SJCRH30 (cell line): ENCODE measurements at regions not wholly inside any gene's neighbourhood (a gene's known extent, or its start where the extent isn't known, plus 50 kb on each side); places are given as distances from the start of the nearest gene placed in this dataset.
A peak's percentile ranks its signal among the peaks of the same experiment; 100 is the strongest.

ENCODE experiments used
- DNase-seq, 2 experiments: peaks; one replicate each; pipeline ENCODE4 v3.0.0-alpha.2; 2015 to 2020
- H3K27ac ChIP-seq: fragments of 250-450 bp; sonication (Bioruptor Pico); 2 replicates; pipeline ENCODE4 v1.5.1; 2020; ENCODE audit warnings: mild to moderate bottlenecking, moderate library complexity
- H3K27me3 ChIP-seq: fragments of 250-450 bp; sonication (Bioruptor Pico); 2 replicates; pipeline ENCODE4 v1.5.1; 2020; ENCODE audit warnings: mild to moderate bottlenecking, moderate library complexity
- H3K36me3 ChIP-seq: fragments of 250-450 bp; sonication (Bioruptor Pico); 2 replicates; pipeline ENCODE4 v1.5.1; 2020; ENCODE audit warnings: mild to moderate bottlenecking, moderate library complexity
- H3K4me1 ChIP-seq: fragments of 250-450 bp; sonication (Bioruptor Pico); 2 replicates; pipeline ENCODE4 v1.5.1; 2020; ENCODE audit warnings: mild to moderate bottlenecking, moderate library complexity
- H3K4me3 ChIP-seq: fragments of 250-450 bp; sonication (Bioruptor Pico); 2 replicates; pipeline ENCODE4 v1.5.1; 2020; ENCODE audit warnings: mild to moderate bottlenecking, moderate library complexity
- H3K9me3 ChIP-seq: fragments of 250-450 bp; sonication (Bioruptor Pico); replicated peaks from 2 replicates; pipeline ENCODE4 v1.5.1; 2020; ENCODE audit warnings: mild to moderate bottlenecking, moderate library complexity

DNA sequence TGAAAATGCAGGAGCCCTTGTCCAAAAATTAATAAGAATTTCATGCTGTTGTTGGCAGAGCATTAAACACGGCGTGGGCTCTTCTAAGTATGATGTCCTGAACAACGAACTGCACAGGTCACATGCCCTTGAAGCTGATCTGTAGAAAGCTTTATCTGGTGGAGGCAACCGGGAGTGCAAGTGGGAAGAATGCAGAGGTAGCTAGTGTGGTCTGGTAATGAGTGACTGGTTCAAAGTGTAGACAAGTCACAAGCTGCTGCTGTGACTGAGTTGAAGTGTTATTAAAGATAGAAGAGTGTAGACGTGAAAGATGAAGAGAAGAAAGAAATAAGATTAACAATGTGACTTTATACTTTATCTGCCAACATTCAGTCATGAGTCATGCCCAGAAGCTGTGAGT, 361.9 kb downstream of the TTLL7 start:
- no peaks in the 10 kb centered on the region; the same call in 1 of the 2 replicates for H3K9me3 ChIP-seq
- DNase-seq: no peak
- H3K4me3 ChIP-seq: no peak overlapping the region
- H3K36me3 ChIP-seq: no peaks in the 10 kb centered on the region
- H3K4me1 ChIP-seq: peaks cover 22% of the 10 kb centered on the region
- no peak overlapping the region for H3K27ac ChIP-seq
- H3K27me3 ChIP-seq: no peaks in the 10 kb centered on the region

DNA sequence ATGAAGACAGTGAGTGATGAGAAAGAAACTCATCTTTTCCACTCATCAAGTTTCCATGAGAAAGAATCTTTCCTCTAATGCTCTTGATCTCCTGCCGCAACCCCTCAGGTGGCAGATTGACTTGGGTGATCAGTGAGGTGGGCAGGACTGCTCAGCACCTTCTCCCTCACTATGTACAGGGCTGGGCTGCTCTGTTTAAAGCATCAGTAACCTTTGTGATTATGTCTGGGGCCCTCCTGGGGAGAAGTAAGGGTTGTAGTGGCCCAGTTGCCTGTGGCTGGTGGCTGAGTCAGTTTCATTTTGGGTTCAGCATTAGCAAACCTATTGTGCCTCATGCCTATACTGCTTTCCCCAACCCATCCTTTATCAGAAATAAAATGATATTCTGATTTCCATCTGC, 366.0 kb downstream of the TTLL7 start:
- Histone ChIP-seq H3K4me1 (no peaks in the 10 kb centered on the region), H3K4me3 (no peak overlapping the region), H3K36me3 (no peaks in the 10 kb centered on the region), H3K9me3 (no peaks in the 10 kb centered on the region; the same call in 1 of the 2 replicates), H3K27me3 (no peaks in the 10 kb centered on the region), H3K27ac (no peak overlapping the region)
- DNase-seq: no peak

DNA sequence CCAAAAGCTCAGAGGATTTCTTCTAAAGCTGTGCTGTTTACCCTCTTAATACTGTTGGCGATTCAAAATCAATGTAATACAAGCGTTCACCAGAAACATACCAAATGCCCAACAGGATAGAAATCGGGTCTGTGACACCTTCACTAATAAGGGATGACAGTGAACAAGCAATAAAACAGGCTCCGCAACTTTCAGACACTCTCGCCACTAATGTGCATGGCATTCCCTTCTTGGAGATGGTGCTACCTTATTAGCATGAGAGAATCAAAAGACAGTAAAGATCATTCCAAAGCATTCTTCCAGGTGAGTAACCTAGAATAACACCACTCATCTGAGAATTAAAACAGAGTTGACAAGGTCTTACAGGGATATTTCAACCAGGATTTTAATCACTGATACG, 367.1 kb downstream of the TTLL7 start:
- H3K27me3 ChIP-seq: no peaks in the 10 kb centered on the region
- DNase-seq: no peak
- H3K36me3 ChIP-seq: no peaks in the 10 kb centered on the region
- no peak overlapping the region for H3K27ac ChIP-seq
- H3K9me3 ChIP-seq: no peaks in the 10 kb centered on the region; the same call in 1 of the 2 replicates
- H3K4me1 ChIP-seq: peaks cover 5% of the 10 kb centered on the region; the same call in 1 of the 2 replicates
- H3K4me3 ChIP-seq: no peak overlapping the region

DNA sequence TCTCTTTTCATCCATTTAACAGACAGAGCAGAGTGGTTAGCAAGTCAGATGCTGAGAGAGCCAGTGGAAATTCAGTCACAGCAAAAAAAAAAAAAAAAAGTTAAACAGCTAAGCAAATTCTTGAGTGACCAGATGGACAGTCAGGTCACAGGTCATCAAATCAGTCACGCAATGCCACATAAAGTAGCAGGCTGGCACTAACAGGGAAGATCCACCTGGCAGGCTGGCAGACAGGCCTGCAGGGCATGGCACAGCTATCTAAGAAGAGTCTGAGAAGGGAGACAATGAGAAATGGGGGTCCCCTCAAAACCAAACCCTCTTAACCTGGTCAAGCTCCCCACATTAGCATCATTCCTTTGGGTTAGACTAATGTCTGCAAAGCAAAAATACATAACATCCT, 371.9 kb downstream of the TTLL7 start:
- H3K4me3 ChIP-seq: no peak overlapping the region
- no peaks in the 10 kb centered on the region for H3K9me3 ChIP-seq
- peaks cover 19% of the 10 kb centered on the region for H3K4me1 ChIP-seq
- no peaks in the 10 kb centered on the region for H3K36me3 ChIP-seq
- DNase-seq: no peak
- no peak overlapping the region for H3K27ac ChIP-seq
- H3K27me3 ChIP-seq: no peaks in the 10 kb centered on the region

DNA sequence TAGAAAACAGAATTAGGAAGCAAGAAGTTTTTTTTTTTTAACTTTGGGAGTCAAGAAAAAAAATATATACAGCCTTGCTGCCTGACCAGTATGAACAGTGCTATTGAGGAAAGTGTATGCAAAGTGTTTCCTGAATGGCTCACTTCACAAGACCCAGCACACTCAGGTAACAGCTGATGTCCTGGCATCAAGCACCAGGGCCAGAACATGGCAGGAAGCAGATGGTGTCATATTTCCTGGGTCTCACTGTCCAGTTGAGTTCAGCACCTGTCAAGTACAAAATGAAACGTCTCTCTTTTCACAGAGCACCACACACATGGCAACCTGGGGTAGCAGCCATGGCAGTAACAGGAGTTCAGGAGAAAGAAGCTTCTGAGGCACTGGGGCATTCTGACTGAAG, 372.3 kb downstream of the TTLL7 start:
- H3K9me3 ChIP-seq: no peaks in the 10 kb centered on the region
- no peak overlapping the region for H3K27ac ChIP-seq
- H3K27me3 ChIP-seq: no peaks in the 10 kb centered on the region

DNA sequence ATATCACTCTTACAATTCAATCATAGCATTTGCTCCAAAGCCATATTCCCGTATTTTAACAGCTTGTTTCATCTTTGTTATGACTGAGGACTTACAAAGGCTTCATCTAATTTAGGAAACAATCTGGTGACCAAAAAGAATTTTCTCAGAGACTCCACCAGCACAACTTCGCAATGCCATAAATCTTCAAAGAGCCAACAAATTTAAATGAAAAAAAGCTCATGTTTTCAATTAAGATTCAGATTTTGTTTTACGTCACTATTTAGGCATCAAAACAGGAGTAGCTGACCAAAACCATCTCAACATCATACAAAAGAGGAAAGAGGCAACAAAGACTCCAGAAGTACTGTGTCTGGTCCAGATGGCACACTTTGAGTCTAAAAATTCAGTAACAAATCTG, 373.3 kb downstream of the TTLL7 start:
- Histone ChIP-seq H3K4me1 (peaks cover 19% of the 10 kb centered on the region), H3K27ac (no peak overlapping the region), H3K4me3 (no peak overlapping the region), H3K9me3 (no peaks in the 10 kb centered on the region), H3K36me3 (no peaks in the 10 kb centered on the region), H3K27me3 (no peaks in the 10 kb centered on the region)
- no peak for DNase-seq

More for the DNA sequence above, 372.3 kb downstream of the TTLL7 start:
- DNase-seq: peak; percentile 50 to 80
- Histone ChIP-seq H3K36me3 (no peaks in the 10 kb centered on the region), H3K4me1 (peaks cover 19% of the 10 kb centered on the region), H3K4me3 (no peak overlapping the region)

DNA sequence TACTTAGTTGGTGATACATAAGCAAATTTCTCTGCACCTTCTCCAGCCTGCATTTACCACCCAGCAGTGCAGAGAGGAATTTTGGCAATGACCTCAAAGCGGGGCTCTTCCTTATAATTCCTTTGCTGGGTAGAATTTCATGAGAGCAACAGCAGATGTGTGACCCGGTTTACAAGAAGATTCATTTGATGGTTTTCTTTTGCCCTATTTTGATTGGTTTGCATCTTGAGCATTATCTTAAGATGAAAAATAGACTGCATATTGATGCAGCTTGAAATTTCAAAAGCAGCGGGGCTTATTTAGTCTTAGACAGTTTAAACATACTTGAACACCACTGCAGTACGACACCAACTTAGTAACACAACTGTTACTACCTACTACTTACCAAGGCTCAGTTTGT, 378.9 kb downstream of the TTLL7 start:
- Histone ChIP-seq H3K27ac (no peak overlapping the region), H3K27me3 (no peaks in the 10 kb centered on the region)
- DNase-seq: peak in 1 of 2 experiments; percentile 42

DNA sequence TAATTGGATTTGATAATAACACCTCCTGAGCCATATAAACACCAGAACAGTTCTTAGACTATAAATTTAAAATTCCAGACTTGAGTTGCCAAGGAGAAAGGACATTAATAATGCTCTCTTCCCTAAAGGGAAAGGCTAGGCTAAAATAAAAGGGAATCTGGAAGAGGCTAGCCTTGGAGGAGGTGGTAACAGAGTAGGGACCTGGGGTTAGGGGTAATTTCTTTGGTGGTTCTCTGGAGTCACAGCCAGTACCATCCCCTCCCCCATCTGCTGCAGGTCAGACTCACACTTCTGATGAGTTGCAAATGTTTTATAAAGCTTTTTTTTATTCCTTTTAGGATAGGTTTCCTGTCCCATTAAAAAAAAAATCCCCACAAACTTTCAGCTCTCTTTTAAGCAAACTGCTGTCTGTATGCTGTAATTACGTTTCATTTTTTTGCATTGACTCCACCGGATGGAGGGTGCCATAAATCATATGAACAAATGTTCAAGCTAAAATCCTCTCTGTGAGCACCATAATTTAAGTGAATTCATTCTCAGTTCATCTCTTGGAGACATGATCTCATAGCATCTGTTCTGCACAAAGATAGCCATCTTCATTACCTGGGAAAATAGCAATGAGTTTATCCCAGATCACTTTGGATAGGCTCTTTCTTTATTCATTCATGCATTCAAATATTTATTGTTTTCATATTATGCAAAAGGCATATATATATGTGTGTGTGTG, 379.6 kb downstream of the TTLL7 start:
- Histone ChIP-seq H3K36me3 (no peaks in the 10 kb centered on the region), H3K9me3 (no peaks in the 10 kb centered on the region), H3K4me3 (no peak overlapping the region), H3K27ac (no peak overlapping the region), H3K27me3 (no peaks in the 10 kb centered on the region), H3K4me1 (no peaks in the 10 kb centered on the region)
- DNase-seq: no peak

More for the DNA sequence above, 378.9 kb downstream of the TTLL7 start:
- Histone ChIP-seq H3K4me3 (no peak overlapping the region), H3K9me3 (no peaks in the 10 kb centered on the region), H3K36me3 (no peaks in the 10 kb centered on the region), H3K4me1 (no peaks in the 10 kb centered on the region)

DNA sequence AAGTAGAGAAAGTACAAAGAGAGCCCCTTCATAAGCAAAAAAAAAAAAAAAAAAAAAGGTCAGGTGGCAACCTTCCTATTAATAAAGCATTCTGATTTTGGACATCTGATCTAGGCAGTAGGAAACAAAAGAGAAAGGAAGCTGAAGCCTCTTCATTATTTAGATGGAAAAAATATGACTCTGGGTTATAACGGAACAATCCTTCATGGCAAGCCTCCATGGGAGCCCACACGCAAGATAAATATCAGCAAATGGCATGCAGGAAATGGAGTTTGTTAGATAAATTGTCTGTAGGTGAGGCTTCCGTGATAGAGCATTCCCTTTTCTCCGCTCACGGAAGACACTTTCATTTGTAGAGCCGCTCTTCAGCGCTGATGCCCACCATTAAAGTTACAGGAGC, 381.0 kb downstream of the TTLL7 start:
- no peak overlapping the region for H3K4me3 ChIP-seq
- DNase-seq: no peak

DNA sequence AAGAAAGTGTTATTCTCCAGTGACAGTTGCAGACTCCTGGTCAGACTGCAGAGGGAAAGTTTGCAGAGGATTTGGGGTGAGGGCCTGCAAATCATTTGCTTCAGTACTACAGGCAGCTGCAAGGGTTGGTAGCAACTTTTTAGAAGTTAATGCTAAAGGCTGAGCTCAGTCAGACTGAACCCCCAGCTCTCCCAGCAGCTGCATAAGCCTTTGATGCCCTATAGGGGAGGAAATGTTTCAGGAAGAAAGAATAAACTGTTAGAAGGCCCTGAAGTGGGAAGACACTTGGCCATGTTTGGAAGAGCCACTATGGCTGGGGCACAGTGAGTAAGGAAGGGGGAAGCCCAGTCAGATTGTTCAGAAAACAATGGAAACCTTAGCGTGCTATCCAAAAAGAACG, 383.6 kb downstream of the TTLL7 start:
- no peaks in the 10 kb centered on the region for H3K27me3 ChIP-seq
- no peaks in the 10 kb centered on the region for H3K9me3 ChIP-seq
- no peaks in the 10 kb centered on the region for H3K4me1 ChIP-seq
- H3K4me3 ChIP-seq: no peak overlapping the region
- H3K36me3 ChIP-seq: no peaks in the 10 kb centered on the region
- no peak for DNase-seq
- H3K27ac ChIP-seq: no peak overlapping the region

More for the DNA sequence above, 381.0 kb downstream of the TTLL7 start:
- H3K9me3 ChIP-seq: no peaks in the 10 kb centered on the region
- no peaks in the 10 kb centered on the region for H3K4me1 ChIP-seq
- no peak overlapping the region for H3K27ac ChIP-seq
- no peaks in the 10 kb centered on the region for H3K27me3 ChIP-seq
- H3K36me3 ChIP-seq: no peaks in the 10 kb centered on the region

DNA sequence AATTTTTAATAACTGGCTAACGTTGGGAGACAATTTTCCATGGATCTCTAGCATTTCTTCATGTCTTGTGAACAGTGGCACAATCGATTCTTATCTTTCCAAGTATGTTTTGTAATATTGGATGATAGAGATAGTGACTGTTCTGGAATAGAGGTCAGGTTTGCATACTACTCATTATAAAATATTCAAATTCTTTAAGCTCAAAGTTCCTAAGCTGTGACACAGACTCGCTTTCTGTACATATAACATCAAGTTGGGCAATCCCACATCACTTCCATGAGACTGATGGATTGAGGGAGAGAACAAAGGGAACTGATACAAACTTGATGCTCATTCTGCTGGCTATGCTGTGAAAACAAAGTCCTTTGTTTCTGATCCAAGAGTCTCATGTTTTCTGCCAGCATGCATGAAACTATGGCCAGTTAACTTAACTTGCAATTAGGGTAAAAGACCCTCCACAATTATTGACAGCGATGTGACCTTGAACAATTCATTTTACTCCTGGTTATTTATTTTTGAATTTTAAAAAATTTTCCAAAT, 392.4 kb downstream of the TTLL7 start:
- Histone ChIP-seq H3K36me3 (no peaks in the 10 kb centered on the region), H3K9me3 (no peaks in the 10 kb centered on the region), H3K4me1 (no peaks in the 10 kb centered on the region), H3K27ac (no peak overlapping the region), H3K4me3 (no peak overlapping the region), H3K27me3 (no peaks in the 10 kb centered on the region)
- DNase-seq: no peak

DNA sequence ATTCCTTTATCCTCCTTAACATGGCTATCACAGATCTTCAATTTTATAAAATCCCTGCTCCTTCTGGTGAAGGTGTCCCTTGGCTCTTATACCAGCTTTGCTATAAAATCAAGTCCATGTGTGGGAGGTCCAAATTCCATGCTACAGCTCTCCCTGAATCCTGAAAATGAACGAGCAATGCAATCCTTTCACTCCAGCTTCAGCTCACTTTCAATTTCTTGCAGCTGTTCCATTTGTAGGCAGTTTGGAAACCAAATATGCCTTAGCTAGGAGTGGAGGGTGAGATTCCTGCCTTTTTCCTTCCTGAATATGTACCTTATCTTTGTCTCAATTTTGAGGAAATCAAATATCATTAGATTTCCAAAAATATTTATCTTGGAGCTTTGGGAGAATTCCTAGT, 402.6 kb downstream of the TTLL7 start:
- Histone ChIP-seq H3K27ac (no peak overlapping the region), H3K4me3 (no peak overlapping the region), H3K4me1 (no peaks in the 10 kb centered on the region)

DNA sequence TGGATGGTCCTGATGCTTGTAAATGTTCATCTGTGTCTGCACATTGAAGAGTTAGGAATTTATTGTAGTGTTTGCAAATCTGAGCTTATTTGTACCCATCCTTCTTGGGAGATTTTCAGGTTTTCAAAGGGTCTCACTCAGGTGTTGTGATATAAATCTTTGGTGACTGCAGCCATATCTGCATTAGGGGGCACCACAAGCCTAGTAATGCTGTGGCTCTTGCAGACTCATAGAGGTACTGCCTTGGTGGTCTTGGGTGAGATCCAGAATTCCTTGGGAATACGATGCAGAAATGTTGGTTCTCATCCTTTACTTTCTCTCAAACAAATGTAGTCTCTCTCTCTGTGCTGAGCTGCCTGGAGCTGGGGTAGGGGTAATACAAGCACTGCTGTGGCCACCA, 405.9 kb downstream of the TTLL7 start:
- no peaks in the 10 kb centered on the region for H3K4me1 ChIP-seq
- no peaks in the 10 kb centered on the region for H3K27me3 ChIP-seq
- DNase-seq: peak in 1 of 2 experiments; percentile 39
- no peak overlapping the region for H3K27ac ChIP-seq
- H3K36me3 ChIP-seq: no peaks in the 10 kb centered on the region
- no peaks in the 10 kb centered on the region for H3K9me3 ChIP-seq
- no peak overlapping the region for H3K4me3 ChIP-seq

More for the DNA sequence above, 402.6 kb downstream of the TTLL7 start:
- Histone ChIP-seq H3K36me3 (no peaks in the 10 kb centered on the region), H3K27me3 (no peaks in the 10 kb centered on the region), H3K9me3 (no peaks in the 10 kb centered on the region)
- peak in 1 of 2 experiments; percentile 62 for DNase-seq

DNA sequence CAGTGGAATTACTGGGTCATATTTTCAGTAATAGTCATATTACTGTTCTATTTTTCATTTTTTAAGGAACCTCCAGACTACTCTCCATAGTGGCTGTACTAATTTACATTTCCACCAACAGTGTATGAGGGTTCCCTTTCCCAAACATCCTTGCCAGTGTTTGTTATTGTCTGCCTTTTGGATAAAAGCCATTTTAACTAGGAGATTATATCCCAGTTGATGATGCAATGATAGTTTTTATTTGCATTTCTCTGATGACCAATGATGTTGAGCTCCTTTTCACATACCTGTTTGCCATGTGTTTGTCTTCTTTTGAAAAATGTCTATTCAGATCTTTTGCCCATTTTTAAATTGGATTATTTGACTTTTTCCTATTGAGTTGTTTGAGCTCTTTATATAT, 410.8 kb downstream of the TTLL7 start:
- Histone ChIP-seq H3K27me3 (no peaks in the 10 kb centered on the region), H3K27ac (no peak overlapping the region), H3K4me3 (no peak overlapping the region), H3K4me1 (no peaks in the 10 kb centered on the region), H3K36me3 (no peaks in the 10 kb centered on the region), H3K9me3 (no peaks in the 10 kb centered on the region)
- DNase-seq: no peak

DNA sequence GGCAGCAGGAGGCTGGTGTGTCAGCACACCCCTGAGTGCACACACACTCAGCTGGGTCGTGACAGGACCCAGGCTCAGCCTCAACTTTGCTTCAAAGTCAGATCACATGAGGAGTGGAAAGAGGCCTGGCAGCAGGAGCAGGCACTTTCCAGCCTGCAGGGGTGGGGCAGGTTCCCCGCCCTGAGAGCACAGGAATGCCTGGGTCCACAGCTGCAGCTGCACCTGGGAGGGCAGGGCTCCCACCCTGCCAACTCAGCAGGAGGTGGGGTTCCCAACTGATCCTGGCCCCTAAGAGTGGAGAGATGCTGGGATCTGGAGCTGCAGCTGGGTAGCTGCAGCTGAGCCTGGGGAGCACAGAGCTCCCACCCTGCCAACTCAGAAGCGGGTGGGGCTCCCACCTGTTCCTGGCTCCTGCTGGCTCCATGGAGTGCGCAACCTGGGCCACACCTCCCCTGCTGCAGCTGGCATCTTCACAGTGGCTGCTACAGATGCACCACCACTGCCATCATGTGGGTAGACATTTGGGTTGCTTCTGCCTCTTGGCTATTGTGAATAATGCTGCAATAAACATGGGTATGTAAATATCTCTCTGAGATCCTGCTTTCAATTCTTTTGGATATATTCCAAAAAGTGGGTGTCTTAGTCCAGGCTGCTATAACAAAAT, 415.4 kb downstream of the TTLL7 start:
- DNase-seq: peak; percentile 26 to 49
- Histone ChIP-seq H3K4me1 (no peaks in the 10 kb centered on the region), H3K27me3 (no peaks in the 10 kb centered on the region)

More for the DNA sequence above, 415.4 kb downstream of the TTLL7 start:
- no peaks in the 10 kb centered on the region for H3K36me3 ChIP-seq
- H3K4me3 ChIP-seq: no peak overlapping the region
- no peaks in the 10 kb centered on the region for H3K9me3 ChIP-seq
- H3K27ac ChIP-seq: no peak overlapping the region
